HG03378 (cell line): ENCODE measurements at regions not wholly inside any gene's neighbourhood (a gene's known extent, or its start where the extent isn't known, plus 50 kb on each side); places are given as distances from the start of the nearest gene placed in this dataset.

Source experiments
- ATAC-seq: cut with Tn5 transposase; IDR thresholded peaks from one replicate; pipeline ENCODE4 v1.9.1; 2021; ENCODE audit warnings: mild to moderate bottlenecking, moderate library complexity; ENCODE audit not compliant: unreplicated experiment

GRCh38 chr6:9540534-9541126, 874.2 kb downstream of the TFAP2A start:
- ATAC-seq = peak; percentile 70

- no peak for ATAC-seq
Measured at GRCh38 chr6:9540126-9540525, 874.7 kb downstream of the TFAP2A start.

- no peak for ATAC-seq
Measured at GRCh38 chr6:9539231-9539755, 875.6 kb downstream of the TFAP2A start.

- no peak for ATAC-seq
Measured at GRCh38 chr6:9537381-9537780, 877.5 kb downstream of the TFAP2A start.

- no peak for ATAC-seq
Measured at GRCh38 chr6:9535106-9535505, 879.8 kb downstream of the TFAP2A start.

- ATAC-seq = no peak
Measured at GRCh38 chr6:9532621-9533557, 882.0 kb downstream of the TFAP2A start.

GRCh38 chr6:9527679-9528286, 887.1 kb downstream of the TFAP2A start:
- ATAC-seq = no peak

GRCh38 chr6:9523462-9523861, 891.4 kb downstream of the TFAP2A start:
- no peak for ATAC-seq

- no peak for ATAC-seq
Measured at GRCh38 chr6:9522101-9522500, 892.8 kb downstream of the TFAP2A start.

- peak; percentile 45 for ATAC-seq
Measured at GRCh38 chr6:9521152-9521530, 893.7 kb downstream of the TFAP2A start.

GRCh38 chr6:9520417-9521151, 894.3 kb downstream of the TFAP2A start:
- peak; percentile 77 for ATAC-seq

GRCh38 chr6:9518431-9518830, 896.4 kb downstream of the TFAP2A start:
- no peak for ATAC-seq

GRCh38 chr6:9517806-9518205, 897.1 kb downstream of the TFAP2A start:
- no peak for ATAC-seq

- ATAC-seq = no peak
Measured at GRCh38 chr6:9515633-9516606, 899.0 kb downstream of the TFAP2A start.

- no peak for ATAC-seq
Measured at GRCh38 chr6:9514146-9514545, 900.7 kb downstream of the TFAP2A start.

GRCh38 chr6:9511157-9511556, 903.7 kb downstream of the TFAP2A start:
- ATAC-seq = no peak

- ATAC-seq = no peak
Measured at GRCh38 chr6:9507136-9507895, 907.6 kb downstream of the TFAP2A start.

- no peak for ATAC-seq
Measured at GRCh38 chr6:9504191-9504590, 910.7 kb downstream of the TFAP2A start.

- ATAC-seq = no peak
Measured at GRCh38 chr6:9503111-9503761, 911.6 kb downstream of the TFAP2A start.
